Sigmoid colon (tissue), 4 donors: ENCODE measurements at regions not wholly inside any gene's neighbourhood (a gene's known extent, or its start where the extent isn't known, plus 50 kb on each side); places are given as distances from the start of the nearest gene placed in this dataset.

Experiments used
- CTCF ChIP-seq, 4 experiments: fragments of 450-650 bp in 3 of 4; fragments of 200-600 bp in 1 of 4; IDR thresholded peaks; one replicate each; pipeline ENCODE4 v1.5.1; 2016 to 2019; ENCODE audit warnings: antibody characterized with exemption in 4 of 4, mild to moderate bottlenecking in 3 of 4, moderate library complexity in 2 of 4
- POLR2AphosphoS5 ChIP-seq, 4 donors: sonication (generic); formaldehyde crosslinking; IDR thresholded peaks; one replicate each; pipeline ENCODE4 v1.6.1; 2017; ENCODE audit warnings: antibody characterized with exemption in 4 of 4

- no peak for TF ChIP-seq POLR2AphosphoS5 (IDR thresholded peaks at IDR 0.05)
- TF ChIP-seq CTCF (IDR thresholded peaks at IDR 0.05), result no peak
Observed at GRCh38 chr6:51495610-51496396, 591.6 kb downstream of the PKHD1 start.
